ENCODE measurements at regions not wholly inside any gene's neighbourhood (a gene's known extent, or its start where the extent isn't known, plus 50 kb on each side); places are given as distances from the start of the nearest gene placed in this dataset.

GRCh38 chr10:128865436-128866195, 601.4 kb upstream of the MGMT start:
- DNase-seq = no peak

DNA sequence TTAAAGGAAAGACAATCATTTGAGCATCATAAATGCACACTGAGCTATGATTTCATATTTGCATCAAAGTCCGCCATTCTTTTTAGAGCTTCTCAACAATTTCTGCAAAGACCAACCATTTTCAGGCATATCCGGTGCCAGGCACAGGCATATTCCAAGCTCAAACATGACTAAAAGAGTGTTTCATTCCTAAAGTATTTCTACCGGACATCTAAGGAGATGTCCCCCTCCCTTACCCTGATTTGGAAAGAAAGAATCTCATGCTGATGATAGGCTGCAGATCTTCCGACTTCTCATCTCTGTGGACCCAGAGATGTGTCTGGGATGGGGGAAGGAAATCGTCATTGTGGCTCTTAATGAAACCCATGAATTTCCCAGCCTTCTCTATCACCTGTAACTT, 600.5 kb upstream of the MGMT start:
- DNase-seq = no peak

DNA sequence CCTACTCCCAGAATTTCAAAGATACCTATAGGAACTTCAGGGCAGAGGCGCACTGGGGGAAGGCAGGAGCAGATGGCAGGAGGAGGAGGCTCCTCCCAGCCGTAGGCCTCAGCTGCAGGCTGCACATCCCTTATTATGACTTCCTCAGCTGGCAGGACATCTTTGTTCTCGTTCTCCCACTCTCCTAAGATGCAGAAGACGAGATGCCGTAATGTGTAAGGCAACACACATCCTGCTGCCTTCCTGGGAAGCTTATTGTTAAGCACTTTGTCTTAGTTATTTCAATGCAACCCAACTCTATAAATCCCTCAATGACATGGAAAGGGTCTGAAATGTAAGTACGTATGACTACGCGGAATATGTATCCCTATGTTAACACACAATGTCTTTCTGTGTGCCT, 599.8 kb upstream of the MGMT start:
- no peak for DNase-seq

DNA sequence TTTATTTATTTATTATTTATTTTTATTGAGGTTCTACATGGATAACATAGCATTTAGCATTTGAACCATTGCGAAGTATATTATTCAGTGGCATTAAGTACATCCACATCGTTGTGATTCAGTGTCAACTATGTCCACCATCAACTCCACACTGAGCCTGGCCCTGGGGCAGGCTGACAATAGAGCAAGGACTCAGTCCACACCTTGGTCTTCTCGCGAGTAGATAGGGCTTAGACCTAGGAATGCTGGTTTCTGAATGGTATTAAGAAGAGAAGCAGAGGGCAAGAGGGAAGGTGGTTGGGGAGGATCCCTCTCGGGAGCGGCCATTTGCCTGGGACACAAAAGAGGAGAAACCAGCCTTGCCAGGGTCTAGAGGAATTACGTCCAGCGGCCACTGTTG, 599.2 kb upstream of the MGMT start:
- DNase-seq = no peak

DNA sequence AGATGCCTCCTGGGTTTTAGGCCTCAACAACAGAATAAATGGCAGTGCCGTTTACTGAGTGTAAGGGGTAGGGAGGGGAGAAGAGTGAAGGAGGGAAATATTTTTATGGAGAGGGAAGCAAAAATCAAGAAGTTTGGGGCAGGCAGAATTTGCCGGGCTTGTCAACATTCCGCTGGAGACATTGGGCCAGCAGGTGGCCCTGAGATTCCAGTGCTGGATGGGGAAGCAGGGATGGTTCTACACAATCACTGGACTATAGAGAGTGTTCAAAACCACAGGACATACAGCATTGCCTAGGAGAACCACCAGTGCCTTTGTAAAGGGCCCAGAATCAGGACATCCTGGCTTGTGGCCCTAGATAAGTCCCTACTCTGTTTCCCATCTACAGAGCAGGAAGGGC, 598.6 kb upstream of the MGMT start:
- DNase-seq = no peak

DNA sequence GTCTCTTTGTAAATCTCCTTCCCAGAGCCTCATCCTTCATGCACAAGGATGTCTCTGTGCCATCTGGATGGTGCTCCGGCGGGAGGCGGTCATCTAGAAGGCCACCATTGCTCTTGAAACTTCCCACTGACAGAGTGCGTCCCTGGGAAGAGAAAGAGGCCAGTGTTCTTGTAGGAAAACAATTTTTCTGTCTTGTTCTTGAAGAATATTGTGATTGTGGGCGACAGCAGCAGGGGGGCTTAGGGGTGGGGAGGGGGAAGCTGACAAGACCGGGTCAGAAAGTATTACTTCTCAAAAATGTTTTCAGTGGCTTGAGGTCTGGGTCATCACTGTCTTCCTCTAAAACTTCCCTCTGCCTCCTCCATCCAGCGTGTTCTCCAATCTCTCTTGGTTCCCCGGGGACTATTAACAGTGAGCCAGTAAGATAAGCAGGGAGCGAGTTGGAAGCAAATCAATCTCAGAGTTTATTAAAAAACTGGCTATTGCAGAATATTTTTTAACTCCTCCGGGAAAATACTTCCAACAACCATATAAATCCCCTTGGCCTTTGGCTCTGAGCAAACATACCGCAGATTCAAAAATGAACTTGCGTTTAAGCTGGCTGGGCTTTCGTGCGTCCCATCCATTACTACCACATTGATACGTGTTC, 597.8 kb upstream of the MGMT start:
- no peak for DNase-seq

GRCh38 chr10:128870830-128871597, 596.0 kb upstream of the MGMT start:
- DNase-seq = no peak

GRCh38 chr10:128871671-128872231, 595.3 kb upstream of the MGMT start:
- no peak for DNase-seq

DNA sequence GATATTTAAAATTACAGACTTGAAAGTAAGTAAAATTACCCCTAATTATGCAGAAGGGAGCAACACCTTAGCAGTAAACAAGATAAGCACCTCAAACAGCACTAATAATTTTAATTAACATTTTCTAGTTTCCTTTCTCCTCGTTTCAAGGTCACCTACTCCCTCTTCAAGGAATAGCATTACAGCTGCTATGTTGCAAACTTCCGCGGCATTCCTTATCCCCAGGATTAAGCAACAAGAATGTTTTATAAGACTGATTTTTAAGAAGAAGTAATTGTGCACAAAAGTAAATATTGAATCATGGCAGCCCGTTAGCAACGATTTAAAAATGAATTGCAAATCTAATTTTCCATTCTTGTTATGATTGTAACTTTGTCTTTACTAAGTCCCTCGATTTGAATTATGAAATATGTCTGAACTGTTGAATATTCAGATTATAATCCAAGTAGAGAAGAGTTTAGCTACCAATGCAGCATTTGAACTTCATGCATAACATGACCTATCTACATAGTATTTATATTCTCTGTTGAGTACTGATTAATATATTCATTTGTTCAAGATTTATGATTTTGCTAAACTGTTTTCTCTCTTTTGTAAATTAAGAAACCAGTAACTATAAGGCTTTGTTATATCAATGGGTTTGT, 593.5 kb upstream of the MGMT start:
- DNase-seq = no peak

DNA sequence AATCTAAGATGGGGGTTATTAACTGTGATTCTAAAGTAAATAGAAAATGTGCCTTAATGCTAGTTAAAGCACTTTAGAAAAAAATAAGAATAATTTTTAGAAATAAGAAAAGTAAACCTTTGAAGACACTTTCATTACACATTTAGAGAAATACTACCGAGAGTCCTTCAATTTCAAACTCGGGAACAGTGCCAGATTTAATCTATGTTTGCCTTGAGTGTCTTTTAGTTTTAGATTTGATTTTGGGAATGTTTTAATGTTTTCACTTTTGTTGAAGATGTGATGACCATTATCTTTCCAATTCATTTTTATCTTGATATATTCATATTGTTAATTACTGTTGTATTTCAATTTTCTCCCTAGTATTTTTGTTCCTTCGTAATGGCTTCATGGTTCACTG, 592.7 kb upstream of the MGMT start:
- DNase-seq = no peak

DNA sequence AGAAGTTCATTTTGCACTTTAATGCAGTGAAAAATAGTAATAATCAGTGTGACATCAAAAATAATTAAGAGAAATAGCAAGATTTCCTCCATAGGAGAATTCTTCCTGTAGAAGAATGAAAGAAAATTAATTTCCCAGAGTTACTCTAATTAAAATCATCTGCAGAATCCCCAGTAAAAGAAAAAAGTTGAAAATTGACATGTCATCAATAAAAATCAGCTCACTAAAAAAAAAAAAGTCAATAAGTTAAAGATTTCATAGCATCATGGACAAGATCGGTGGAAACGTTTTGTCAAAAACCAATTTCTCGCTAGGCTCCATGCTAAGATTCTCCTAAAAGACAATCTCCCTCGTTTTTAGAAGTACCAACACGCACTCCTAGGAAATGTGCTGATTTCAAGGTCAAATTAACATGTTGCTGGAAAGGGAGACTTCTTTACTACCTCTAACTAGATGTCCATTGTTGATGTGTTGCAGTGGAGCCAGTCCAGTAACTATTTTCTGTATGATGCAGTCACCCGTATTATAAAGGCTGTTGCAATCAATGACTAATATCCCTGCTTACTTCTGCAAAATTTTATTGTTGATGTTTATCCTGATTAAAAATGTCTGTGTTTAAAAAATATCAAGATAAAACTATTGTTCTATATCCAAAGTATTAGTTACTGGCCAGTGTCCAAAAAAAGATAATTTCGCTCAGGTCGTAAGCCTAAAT, 591.9 kb upstream of the MGMT start:
- no peak for DNase-seq

GRCh38 chr10:128875956-128876736, 590.9 kb upstream of the MGMT start:
- no peak for DNase-seq

DNA sequence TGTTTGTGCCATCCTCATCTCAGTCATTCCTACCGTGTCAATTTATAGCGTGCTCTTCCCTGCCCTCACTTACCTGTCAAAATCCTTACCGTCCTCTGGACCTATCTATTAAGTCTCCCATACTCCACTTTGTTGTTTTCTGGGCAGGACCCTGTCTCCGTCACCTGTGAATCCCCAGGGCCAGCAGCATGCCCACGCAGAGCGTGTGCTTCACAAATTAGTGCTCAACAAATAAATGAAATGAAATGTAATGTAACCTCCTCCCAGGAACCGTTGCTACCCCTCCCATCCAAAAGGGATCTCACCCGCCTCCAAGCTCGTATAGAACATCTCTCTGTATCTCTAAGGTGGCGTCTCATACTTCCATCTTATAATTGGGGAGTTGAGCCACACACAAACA, 589.9 kb upstream of the MGMT start:
- no peak for DNase-seq

- no peak for DNase-seq
Observed at GRCh38 chr10:128877936-128878335, 589.1 kb upstream of the MGMT start.

DNA sequence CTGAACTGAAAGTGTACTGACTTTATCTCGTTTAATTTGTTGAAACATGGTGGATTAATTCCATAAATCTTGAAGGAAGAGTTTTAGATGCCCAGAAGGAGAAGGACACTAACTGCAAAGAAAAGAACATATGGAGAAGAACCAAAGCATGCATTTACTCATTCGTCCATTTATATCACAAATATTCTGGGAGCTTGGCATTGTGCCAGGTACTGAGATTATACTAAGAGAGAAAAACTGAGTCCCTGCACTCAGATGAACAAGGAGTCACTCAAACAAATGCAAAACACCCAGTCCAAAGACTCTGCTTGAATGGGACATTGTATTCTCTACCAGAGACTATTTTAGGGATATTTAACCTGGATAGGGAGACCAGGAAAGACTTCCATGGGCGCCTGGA, 588.0 kb upstream of the MGMT start:
- DNase-seq = no peak

DNA sequence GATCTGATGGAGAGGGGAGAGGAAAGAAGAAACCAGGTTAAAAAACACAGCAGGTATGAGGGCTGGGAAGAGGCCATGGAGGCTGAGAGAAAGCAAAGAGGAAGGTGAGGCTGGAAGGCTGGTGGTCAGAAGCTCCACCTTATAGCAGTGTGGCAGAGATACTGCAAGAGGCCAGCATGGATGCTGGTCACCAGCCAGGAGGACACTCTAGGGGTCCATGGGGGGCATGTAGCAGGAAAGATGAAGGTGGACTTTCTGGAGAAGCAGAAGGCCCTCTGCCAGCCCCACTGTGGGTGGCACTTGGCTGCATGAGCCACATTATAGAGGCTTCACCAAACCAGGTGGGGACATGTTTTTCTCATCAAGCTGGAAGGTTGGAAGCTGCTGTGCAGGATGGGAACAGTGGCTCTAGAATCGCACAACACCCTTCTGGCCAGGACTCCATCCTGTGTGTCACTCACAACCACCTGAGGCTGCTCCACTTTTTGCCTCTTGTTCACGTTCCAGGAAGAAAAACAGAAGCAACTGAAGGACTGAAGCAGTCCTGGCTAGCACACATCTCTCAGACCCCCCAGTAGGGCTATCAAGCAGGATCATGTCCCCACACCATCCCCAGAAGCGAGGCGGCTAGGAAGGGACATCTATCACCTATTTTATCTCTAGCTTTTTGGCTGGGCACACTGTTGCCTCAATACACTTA, 587.5 kb upstream of the MGMT start:
- no peak for DNase-seq

DNA sequence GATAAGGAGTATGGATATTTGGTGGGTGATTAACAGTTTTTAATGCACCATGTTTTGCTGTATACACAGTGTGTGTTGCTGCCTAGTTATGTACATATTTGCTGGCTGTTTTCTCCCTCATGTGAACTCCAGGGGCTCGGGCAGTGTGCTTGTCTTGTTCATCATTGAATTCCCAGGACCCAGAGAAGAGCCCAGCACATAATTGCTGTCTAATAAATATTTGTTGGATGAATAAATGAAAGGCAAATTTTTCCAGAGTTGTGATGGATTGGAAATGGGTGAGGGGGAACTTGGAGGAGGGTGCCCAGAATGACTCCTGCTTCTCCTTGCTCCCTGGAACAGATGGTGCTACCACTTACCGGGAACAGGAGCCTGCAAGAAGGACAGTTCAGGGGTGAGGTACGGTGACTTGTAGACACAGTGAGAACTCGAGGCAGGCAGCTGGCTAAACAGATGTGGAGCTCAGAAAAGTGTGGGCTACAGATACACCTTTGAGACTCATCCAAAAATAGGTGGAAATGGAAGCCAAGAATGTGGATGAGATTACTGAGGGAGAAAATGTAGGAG, 586.8 kb upstream of the MGMT start:
- no peak for DNase-seq

DNA sequence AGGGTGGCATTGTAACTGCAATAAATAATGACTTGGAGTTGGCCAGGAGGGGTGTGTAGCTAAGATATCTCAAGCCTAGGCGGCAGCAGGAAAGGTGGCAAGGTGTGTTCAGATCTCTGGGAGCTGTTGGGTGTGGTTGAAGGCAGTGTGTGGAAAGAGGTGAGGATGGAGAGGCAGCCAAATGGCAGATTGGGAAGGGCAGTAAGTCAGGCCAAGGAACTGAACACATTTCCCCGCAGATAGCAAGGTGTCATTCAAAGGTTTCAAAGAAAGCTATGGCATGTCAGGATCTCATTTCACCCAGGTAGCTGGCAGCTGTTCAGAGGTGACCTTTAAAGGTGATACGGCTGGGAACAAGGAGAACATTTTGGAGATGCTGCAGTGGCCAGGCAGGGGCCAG, 586.0 kb upstream of the MGMT start:
- no peak for DNase-seq

DNA sequence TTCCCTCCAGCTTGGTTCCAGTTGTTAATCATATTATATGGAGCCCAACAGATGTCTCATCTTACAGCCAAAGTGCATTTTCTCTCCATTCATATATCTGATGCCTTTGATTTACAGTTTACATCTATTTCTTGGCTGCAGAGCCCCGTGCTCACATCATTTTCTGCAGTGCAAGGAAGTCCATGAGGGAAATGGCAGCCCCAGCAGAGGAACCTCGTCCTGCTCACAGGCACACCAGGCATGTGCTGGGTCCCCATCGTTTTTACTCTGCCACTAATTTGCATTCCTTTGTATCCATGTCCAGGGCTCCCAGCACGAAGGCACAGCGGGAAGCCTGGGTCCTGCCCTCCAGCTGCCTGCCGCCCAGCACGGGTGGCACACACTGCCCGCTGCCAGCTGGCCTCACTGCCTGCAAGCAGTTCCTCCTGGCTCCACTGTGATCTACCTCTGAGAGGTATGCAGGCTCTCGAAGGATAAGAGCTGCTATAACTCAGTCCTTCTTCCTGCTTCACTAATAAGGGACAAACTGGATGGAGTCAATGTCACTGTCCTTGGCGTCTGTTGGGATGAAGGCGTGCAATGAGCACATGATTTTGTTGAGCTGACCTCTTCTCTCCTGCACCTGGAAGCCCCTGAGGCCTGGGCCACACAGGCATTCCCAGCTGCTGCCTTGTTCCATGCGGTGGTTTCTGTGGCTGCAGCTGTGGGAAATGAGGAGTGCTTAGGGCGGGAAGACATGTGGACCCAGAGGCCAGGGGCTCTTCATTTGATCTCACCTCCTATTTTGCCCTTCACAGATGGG, 583.6 kb upstream of the MGMT start:
- no peak for DNase-seq

GRCh38 chr10:128884033-128884425, 583.0 kb upstream of the MGMT start:
- no peak for DNase-seq

Measured in CD4-positive, alpha-beta T cell treated with Interleukin-15 for 1 hour (primary cell).